ENCODE measurements at regions not wholly inside any gene's neighbourhood (a gene's known extent, or its start where the extent isn't known, plus 50 kb on each side); places are given as distances from the start of the nearest gene placed in this dataset.

- DNase-seq (ENCODE audit: low spot score) = no peak
Observed at GRCh38 chr2:34099377-34099776, 500.3 kb upstream of the FAM98A start.

- DNase-seq (ENCODE audit: low spot score) = peak; percentile 75
Observed at GRCh38 chr2:34098256-34098655, 499.2 kb upstream of the FAM98A start.

- peak; percentile 75 for DNase-seq (ENCODE audit: low spot score)
Observed at GRCh38 chr2:34096562-34097171, 497.6 kb upstream of the FAM98A start.

GRCh38 chr2:34093790-34094189 lies 494.7 kb upstream of the FAM98A start:
- no peak for DNase-seq (ENCODE audit: low spot score)

GRCh38 chr2:34070196-34070595 lies 471.1 kb upstream of the FAM98A start:
- DNase-seq (ENCODE audit: low spot score) = no peak

GRCh38 chr2:34069604-34070003 lies 470.5 kb upstream of the FAM98A start:
- DNase-seq (ENCODE audit: low spot score) = no peak

GRCh38 chr2:34050413-34050812 lies 451.3 kb upstream of the FAM98A start:
- no peak for DNase-seq (ENCODE audit: low spot score)

- DNase-seq (ENCODE audit: low spot score) = no peak
Observed at GRCh38 chr2:34045101-34045655, 446.1 kb upstream of the FAM98A start.

- DNase-seq (ENCODE audit: low spot score) = no peak
Observed at GRCh38 chr2:34037886-34038285, 438.8 kb upstream of the FAM98A start.

- no peak for DNase-seq (ENCODE audit: low spot score)
Observed at GRCh38 chr2:34037157-34037556, 438.1 kb upstream of the FAM98A start.

- DNase-seq (ENCODE audit: low spot score) = peak; percentile 4
Observed at GRCh38 chr2:34031097-34031496, 432.0 kb upstream of the FAM98A start.

- no peak for DNase-seq (ENCODE audit: low spot score)
Observed at GRCh38 chr2:34030273-34030672, 431.2 kb upstream of the FAM98A start.

- DNase-seq (ENCODE audit: low spot score) = no peak
Observed at GRCh38 chr2:34029073-34029472, 430.0 kb upstream of the FAM98A start.

GRCh38 chr2:34025196-34025595 lies 426.1 kb upstream of the FAM98A start:
- no peak for DNase-seq (ENCODE audit: low spot score)

- peak; percentile 71 for DNase-seq (ENCODE audit: low spot score)
Observed at GRCh38 chr2:34012715-34013302, 413.7 kb upstream of the FAM98A start.

- no peak for DNase-seq (ENCODE audit: low spot score)
Observed at GRCh38 chr2:34011684-34012083, 412.6 kb upstream of the FAM98A start.

GRCh38 chr2:34005901-34006300 lies 406.8 kb upstream of the FAM98A start:
- no peak for DNase-seq (ENCODE audit: low spot score)

- no peak for DNase-seq (ENCODE audit: low spot score)
Observed at GRCh38 chr2:34004936-34005335, 405.8 kb upstream of the FAM98A start.

- no peak for DNase-seq (ENCODE audit: low spot score)
Observed at GRCh38 chr2:34003795-34004194, 404.7 kb upstream of the FAM98A start.

GRCh38 chr2:34001557-34001956 lies 402.5 kb upstream of the FAM98A start:
- DNase-seq (ENCODE audit: low spot score) = no peak

- DNase-seq (ENCODE audit: low spot score) = no peak
Observed at GRCh38 chr2:33984131-33984530, 385.0 kb upstream of the FAM98A start.

GRCh38 chr2:33978471-33978870 lies 379.4 kb upstream of the FAM98A start:
- no peak for DNase-seq (ENCODE audit: low spot score)

GRCh38 chr2:33975498-33975897 lies 376.4 kb upstream of the FAM98A start:
- DNase-seq (ENCODE audit: low spot score) = no peak

- DNase-seq (ENCODE audit: low spot score) = no peak
Observed at GRCh38 chr2:33967103-33967502, 368.0 kb upstream of the FAM98A start.
